ENCODE measurements at regions not wholly inside any gene's neighbourhood (a gene's known extent, or its start where the extent isn't known, plus 50 kb on each side); places are given as distances from the start of the nearest gene placed in this dataset.

DNA sequence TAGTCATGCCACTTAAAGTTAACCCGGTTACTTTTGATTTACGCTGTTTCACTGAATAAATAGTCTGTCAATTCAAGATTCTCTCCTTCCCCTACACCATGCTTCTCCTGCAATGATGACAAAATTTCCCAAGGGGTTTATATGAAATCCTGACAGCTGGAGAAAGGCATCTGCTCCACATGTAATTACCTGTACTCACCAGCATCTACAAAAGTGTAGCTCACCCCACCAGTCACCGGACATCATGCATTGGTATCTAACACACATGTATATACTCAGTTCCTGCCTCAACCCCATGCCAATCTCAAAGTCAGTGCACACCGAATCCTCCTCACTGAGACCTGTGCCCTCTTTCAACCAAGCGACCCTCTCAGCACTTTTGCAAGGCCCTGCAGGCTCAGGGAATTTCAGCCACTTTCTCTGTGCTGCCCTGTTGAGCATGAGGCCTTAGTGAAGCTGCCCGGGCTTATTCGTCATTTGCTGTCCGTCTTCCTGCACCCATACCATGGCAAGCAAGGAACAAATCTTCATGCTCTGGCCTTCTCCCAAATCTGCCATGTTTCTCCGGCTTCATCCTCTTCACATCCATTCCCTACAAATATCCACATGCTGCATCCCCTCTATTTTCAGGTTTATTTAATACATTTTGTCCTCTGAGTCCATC lies 131.6 kb downstream of the SEC23A start (continued):
- TF ChIP-seq ZBTB37 (CRISPR knock-in tag; IDR thresholded peaks at IDR 0.05) (no peak), KMT2B (CRISPR knock-in tag; IDR thresholded peaks at IDR 0.05) (no peak), ZNF232 (CRISPR knock-in tag; IDR thresholded peaks at IDR 0.05; ENCODE audit: borderline replicate concordance) (no peak), BHLHE40 (IDR thresholded peaks at IDR 0.05; ENCODE audit: low read length) (no peak), HOXA9 (CRISPR knock-in tag; IDR thresholded peaks at IDR 0.05; ENCODE audit: borderline replicate concordance) (0 out of 2 replicates have a peak, but pooled peaks have one; percentile 33), MAFF (IDR thresholded peaks at IDR 0.05; ENCODE audit: low read depth, low read length) (no peak), ZFP41 (CRISPR knock-in tag; IDR thresholded peaks at IDR 0.05; ENCODE audit: borderline replicate concordance) (0 out of 2 replicates have a peak, but pooled peaks have one; percentile 66), ZFP36L2 (CRISPR knock-in tag; IDR thresholded peaks at IDR 0.05) (no peak), IKZF4 (CRISPR knock-in tag; IDR thresholded peaks at IDR 0.05; ENCODE audit: borderline replicate concordance, low read depth, not compliant biosample characterization) (no peak), ZNF263 (CRISPR knock-in tag; IDR thresholded peaks at IDR 0.05) (no peak), ATF7-NPFF (CRISPR knock-in tag; IDR thresholded peaks at IDR 0.05; ENCODE audit: low read depth) (no peak), ZNF12 (CRISPR knock-in tag; IDR thresholded peaks at IDR 0.05) (no peak; the same call in 1 of the 2 replicates), LBX2 (CRISPR knock-in tag; IDR thresholded peaks at IDR 0.05; ENCODE audit: borderline replicate concordance) (no peak), GTF2F1 (IDR thresholded peaks at IDR 0.05; ENCODE audit: low read length) (no peak), ELK4 (CRISPR knock-in tag; IDR thresholded peaks at IDR 0.05; ENCODE audit: borderline replicate concordance) (0 out of 2 replicates have a peak, but pooled peaks have one; percentile 31), ZNF354B (CRISPR knock-in tag; IDR thresholded peaks at IDR 0.05) (no peak), ZNF205 (CRISPR knock-in tag; IDR thresholded peaks at IDR 0.05) (no peak), ZNF546 (CRISPR knock-in tag; conservative IDR thresholded peaks at IDR 0.05) (no peak), KAT7 (CRISPR knock-in tag; IDR thresholded peaks at IDR 0.05; ENCODE audit: borderline replicate concordance) (no peak), ZKSCAN8 (CRISPR knock-in tag; IDR thresholded peaks at IDR 0.05; ENCODE audit: borderline replicate concordance) (no peak), TFE3 (CRISPR knock-in tag; IDR thresholded peaks at IDR 0.05) (no peak), KLF9 (CRISPR knock-in tag; IDR thresholded peaks at IDR 0.05; ENCODE audit: low read depth) (no peak)
- TF ChIP-seq, protein P1, sequence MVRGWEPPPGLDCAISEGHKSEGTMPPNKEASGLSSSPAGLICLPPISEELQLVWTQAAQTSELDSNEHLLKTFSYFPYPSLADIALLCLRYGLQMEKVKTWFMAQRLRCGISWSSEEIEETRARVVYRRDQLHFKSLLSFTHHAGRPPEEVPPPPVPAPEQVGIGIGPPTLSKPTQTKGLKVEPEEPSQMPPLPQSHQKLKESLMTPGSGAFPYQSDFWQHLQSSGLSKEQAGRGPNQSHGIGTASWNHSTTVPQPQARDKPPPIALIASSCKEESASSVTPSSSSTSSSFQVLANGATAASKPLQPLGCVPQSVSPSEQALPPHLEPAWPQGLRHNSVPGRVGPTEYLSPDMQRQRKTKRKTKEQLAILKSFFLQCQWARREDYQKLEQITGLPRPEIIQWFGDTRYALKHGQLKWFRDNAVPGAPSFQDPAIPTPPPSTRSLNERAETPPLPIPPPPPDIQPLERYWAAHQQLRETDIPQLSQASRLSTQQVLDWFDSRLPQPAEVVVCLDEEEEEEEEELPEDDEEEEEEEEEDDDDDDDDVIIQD (CRISPR knock-in tag; IDR thresholded peaks at IDR 0.05; ENCODE audit: low read depth) = no peak

Measured in HepG2 (cell line).